Keratinocyte (primary cell): ENCODE measurements at regions not wholly inside any gene's neighbourhood (a gene's known extent, or its start where the extent isn't known, plus 50 kb on each side); places are given as distances from the start of the nearest gene placed in this dataset.

Source experiments
- DNase-seq: peaks from one replicate; pipeline ENCODE4 v3.0.0-alpha.2; 2011; ENCODE audit warnings: low read depth, missing footprints, low spot score
- FAIRE-seq: peaks from 2 replicates; lab custom pipeline; 2011; peaks lifted over from hg19 to GRCh38; lab: Jason Lieb, UNC
- H2AFZ ChIP-seq: 2 replicates; pipeline ENCODE4 v1.6.0; 2012; ENCODE audit warnings: low read length, control low read depth, inconsistent platforms; ENCODE audit not compliant: control insufficient read depth
- H3K27ac ChIP-seq: 2 replicates; pipeline ENCODE4 v1.5.1; 2011; ENCODE audit warnings: low read length; ENCODE audit not compliant: control insufficient read depth, insufficient read depth
- H3K27me3 ChIP-seq: 3 replicates; pipeline ENCODE4 v1.6.0; 2011; ENCODE audit warnings: low read length; ENCODE audit not compliant: control insufficient read depth, insufficient read depth; ENCODE audit errors: extremely low read depth
- H3K36me3 ChIP-seq, 2 experiments: 2 replicates in 1 of 2; 3 replicates in 1 of 2; pipeline ENCODE4 v1.5.1; 2011; ENCODE audit warnings: low read length in 2 of 2, mild to moderate bottlenecking in 1 of 2; ENCODE audit not compliant: control insufficient read depth in 2 of 2, insufficient read depth in 2 of 2; ENCODE audit errors: extremely low read depth in 1 of 2
- H3K4me1 ChIP-seq: 3 replicates; pipeline ENCODE4 v1.5.1; 2011; ENCODE audit warnings: low read length; ENCODE audit not compliant: control insufficient read depth, insufficient read depth; ENCODE audit errors: extremely low read depth
- H3K4me2 ChIP-seq: 3 replicates; pipeline ENCODE4 v1.6.0; 2011; ENCODE audit warnings: low read depth, low read length; ENCODE audit not compliant: control insufficient read depth, insufficient read depth; ENCODE audit errors: extremely low read depth
- H3K4me3 ChIP-seq, 3 experiments: fragments of 200-600 bp in 1 of 3; sonication (generic) in 1 of 3; 2 replicates in 2 of 3; 3 replicates in 1 of 3; pipeline ENCODE4 v1.5.1; 2011 to 2016; ENCODE audit warnings: low read length in 3 of 3, mild to moderate bottlenecking in 3 of 3, control low read depth in 2 of 3, inconsistent platforms in 1 of 3, low read depth in 1 of 3, mixed read lengths in 1 of 3, mixed run types in 1 of 3, moderate library complexity in 1 of 3; ENCODE audit not compliant: control insufficient read depth in 2 of 3, insufficient read depth in 2 of 3; ENCODE audit errors: extremely low read depth in 1 of 3
- H3K79me2 ChIP-seq: 2 replicates; pipeline ENCODE4 v1.6.0; 2012; ENCODE audit warnings: low read length; ENCODE audit not compliant: control insufficient read depth, insufficient read depth
- H3K9ac ChIP-seq: 3 replicates; pipeline ENCODE4 v1.6.0; 2011; ENCODE audit warnings: low read length; ENCODE audit not compliant: control insufficient read depth, insufficient read depth; ENCODE audit errors: extremely low read depth
- H3K9me1 ChIP-seq: 3 replicates; pipeline ENCODE4 v1.6.0; 2011; ENCODE audit warnings: low read length; ENCODE audit not compliant: control insufficient read depth, insufficient read depth; ENCODE audit errors: extremely low read depth
- H3K9me3 ChIP-seq: 2 replicates; pipeline ENCODE4 v1.5.1; 2012; ENCODE audit warnings: low read depth, low read length; ENCODE audit not compliant: control insufficient read depth
- H4K20me1 ChIP-seq: 3 replicates; pipeline ENCODE4 v1.6.0; 2011; ENCODE audit warnings: low read length; ENCODE audit not compliant: control insufficient read depth, insufficient read depth; ENCODE audit errors: extremely low read depth
- CTCF ChIP-seq, 3 experiments: IDR thresholded peaks in 1 of 3; conservative IDR thresholded peaks in 1 of 3; optimal IDR thresholded peaks in 1 of 3; 2 replicates in 2 of 3; 3 replicates in 1 of 3; pipeline versions ENCODE3 to v1.5.1; 2011; ENCODE audit warnings: low read length in 3 of 3, mild to moderate bottlenecking in 3 of 3, moderate library complexity in 2 of 3, control low read depth in 1 of 3, inconsistent platforms in 1 of 3; ENCODE audit not compliant: insufficient read depth in 2 of 3; ENCODE audit errors: extremely low read depth in 1 of 3
- EZH2 ChIP-seq: IDR thresholded peaks from one replicate; pipeline ENCODE4 v1.6.1; 2012; ENCODE audit warnings: inconsistent platforms, mild to moderate bottlenecking, low read length, moderate library complexity
- dilution Hi-C: fragments of 300-500 bp; cut with MboI; formaldehyde crosslinking; loops from one replicate; pipeline ENCODE4 v1.7.0; 2020; ENCODE audit warnings: low sequenced_read_pairs; ENCODE audit not compliant: extremely low pct_ligation_motif_present

GRCh38 chr4:178340468-178340867, 898.2 kb upstream of the AGA start:
- no peak for TF ChIP-seq EZH2
- no peak for TF ChIP-seq CTCF (optimal IDR thresholded peaks at IDR 0.05 in 1 of 3, IDR thresholded peaks at IDR 0.05 in 1 of 3, conservative IDR thresholded peaks at IDR 0.05 in 1 of 3; ENCODE audit: extremely low read depth in 1 of 3, insufficient read depth in 2 of 3, low read length in 3 of 3)
- no peaks in the 10 kb centered on the region for H3K27me3 ChIP-seq
- no peaks in the 10 kb centered on the region for H4K20me1 ChIP-seq
- H3K9me3 ChIP-seq = no peaks in the 10 kb centered on the region
- H3K36me3 ChIP-seq = no peaks in the 10 kb centered on the region
- H2AFZ ChIP-seq = no peak overlapping the region
- no peaks in the 10 kb centered on the region for H3K79me2 ChIP-seq
- H3K9me1 ChIP-seq = no peaks in the 10 kb centered on the region
- dilution Hi-C loops = no loop called here
- H3K4me2 ChIP-seq = no peak overlapping the region
- FAIRE-seq (no peak), DNase-seq (no peak)
- no peak overlapping the region for H3K4me3 ChIP-seq
- no peaks in the 10 kb centered on the region for H3K4me1 ChIP-seq
- H3K27ac ChIP-seq = no peak overlapping the region
- no peak overlapping the region for H3K9ac ChIP-seq

- dilution Hi-C loops = no loop called here
- FAIRE-seq = no peak
- H4K20me1 ChIP-seq = no peaks in the 10 kb centered on the region
Measured at GRCh38 chr4:178344096-178344495, 901.9 kb upstream of the AGA start.

More at GRCh38 chr4:178344096-178344495, 901.9 kb upstream of the AGA start:
- no peak overlapping the region for H3K4me2 ChIP-seq
- H3K9me3 ChIP-seq = no peaks in the 10 kb centered on the region
- no peak overlapping the region for H3K27ac ChIP-seq
- no peak for DNase-seq
- H3K36me3 ChIP-seq = no peaks in the 10 kb centered on the region
- no peaks in the 10 kb centered on the region for H3K27me3 ChIP-seq
- no peaks in the 10 kb centered on the region for H3K4me1 ChIP-seq
- H3K9ac ChIP-seq = no peak overlapping the region
- TF ChIP-seq CTCF (optimal IDR thresholded peaks at IDR 0.05 in 1 of 3, IDR thresholded peaks at IDR 0.05 in 1 of 3, conservative IDR thresholded peaks at IDR 0.05 in 1 of 3; ENCODE audit: extremely low read depth in 1 of 3, insufficient read depth in 2 of 3, low read length in 3 of 3) = no peak
- no peak for TF ChIP-seq EZH2
- no peak overlapping the region for H2AFZ ChIP-seq
- H3K4me3 ChIP-seq = no peak overlapping the region
- H3K79me2 ChIP-seq = no peaks in the 10 kb centered on the region
- no peaks in the 10 kb centered on the region for H3K9me1 ChIP-seq
